Right atrium auricular region (tissue), 2 donors: ENCODE measurements at regions not wholly inside any gene's neighbourhood (a gene's known extent, or its start where the extent isn't known, plus 50 kb on each side); places are given as distances from the start of the nearest gene placed in this dataset.

ENCODE experiments used
- DNase-seq: peaks from one replicate; pipeline ENCODE4 v3.0.0-alpha.2; 2019; ENCODE audit warnings: low spot score
- H3K27ac ChIP-seq, 2 donors: fragments of 200-600 bp; sonication (generic); 1 replicate in 1 of 2; 2 replicates in 1 of 2; pipeline ENCODE4 v1.5.1; 2016 to 2019
- H3K27me3 ChIP-seq, 2 donors: fragments of 200-600 bp; sonication (generic); one replicate each; pipeline versions ENCODE4 v1.5.1 to v1.6.0; 2017 to 2019
- H3K36me3 ChIP-seq: fragments of 200-600 bp; sonication (generic); one replicate; pipeline ENCODE4 v1.5.1; 2016
- H3K4me1 ChIP-seq, 2 donors: fragments of 200-600 bp; sonication (generic); one replicate each; pipeline versions ENCODE4 v1.5.1 to v1.6.0; 2017 to 2019
- H3K4me3 ChIP-seq, 2 donors: fragments of 200-600 bp; sonication (generic); 1 replicate in 1 of 2; 2 replicates in 1 of 2; pipeline ENCODE4 v1.5.1; 2017 to 2019; ENCODE audit warnings: mild to moderate bottlenecking in 1 of 2, moderate library complexity in 1 of 2
- H3K9me3 ChIP-seq, 2 donors: fragments of 200-600 bp; sonication (generic); one replicate each; pipeline ENCODE4 v1.5.1; 2019
- CTCF ChIP-seq, 2 donors: fragments of 200-600 bp; sonication (generic); IDR thresholded peaks; one replicate each; pipeline ENCODE4 v1.5.1; 2019; ENCODE audit warnings: antibody characterized with exemption in 2 of 2

GRCh38 chrX:94901849-94902248 lies 1227.8 kb downstream of the FAM133A start:
- Histone ChIP-seq H3K4me3 (no peak overlapping the region), H3K4me1 (no peaks in the 10 kb centered on the region), H3K36me3 (no peaks in the 10 kb centered on the region), H3K9me3 (peaks cover 0 to 8% of the 10 kb centered on the region in 2 donors), H3K27ac (no peak overlapping the region), H3K27me3 (no peaks in the 10 kb centered on the region)
- TF ChIP-seq CTCF (IDR thresholded peaks at IDR 0.05), result no peak
- DNase-seq, result no peak

GRCh38 chrX:94908171-94908570 lies 1234.2 kb downstream of the FAM133A start:
- H3K36me3 ChIP-seq, result no peaks in the 10 kb centered on the region
- H3K4me3 ChIP-seq, result no peak overlapping the region
- H3K27me3 ChIP-seq, result no peaks in the 10 kb centered on the region
- no peak for DNase-seq
- no peak overlapping the region for H3K27ac ChIP-seq
- no peaks in the 10 kb centered on the region for H3K4me1 ChIP-seq
- TF ChIP-seq CTCF (IDR thresholded peaks at IDR 0.05), result no peak
- H3K9me3 ChIP-seq, result no peaks in the 10 kb centered on the region

GRCh38 chrX:94908648-94909047 lies 1234.6 kb downstream of the FAM133A start:
- no peak overlapping the region for H3K27ac ChIP-seq
- no peaks in the 10 kb centered on the region for H3K9me3 ChIP-seq
- no peaks in the 10 kb centered on the region for H3K27me3 ChIP-seq
- no peak for DNase-seq
- no peaks in the 10 kb centered on the region for H3K36me3 ChIP-seq
- H3K4me3 ChIP-seq, result no peak overlapping the region
- no peak for TF ChIP-seq CTCF (IDR thresholded peaks at IDR 0.05)
- H3K4me1 ChIP-seq, result no peaks in the 10 kb centered on the region

- Histone ChIP-seq H3K36me3 (no peaks in the 10 kb centered on the region), H3K27me3 (no peaks in the 10 kb centered on the region), H3K9me3 (no peaks in the 10 kb centered on the region), H3K27ac (no peak overlapping the region), H3K4me3 (no peak overlapping the region), H3K4me1 (no peaks in the 10 kb centered on the region)
- TF ChIP-seq CTCF (IDR thresholded peaks at IDR 0.05), result no peak
- DNase-seq, result no peak
These were observed 1240.2 kb downstream of the FAM133A start for GRCh38 chrX:94914235-94914634.

- Histone ChIP-seq H3K4me1 (no peaks in the 10 kb centered on the region), H3K36me3 (no peaks in the 10 kb centered on the region), H3K27ac (peak overlapping the region; percentile 24 to 64), H3K9me3 (no peaks in the 10 kb centered on the region), H3K27me3 (no peaks in the 10 kb centered on the region), H3K4me3 (no peak overlapping the region)
- TF ChIP-seq CTCF (IDR thresholded peaks at IDR 0.05), result no peak
- DNase-seq, result no peak
These were observed 1258.4 kb downstream of the FAM133A start for GRCh38 chrX:94932278-94932965.

- TF ChIP-seq CTCF (IDR thresholded peaks at IDR 0.05), result no peak
- Histone ChIP-seq H3K4me1 (no peaks in the 10 kb centered on the region), H3K27ac (no peak overlapping the region), H3K4me3 (no peak overlapping the region), H3K27me3 (no peaks in the 10 kb centered on the region), H3K9me3 (no peaks in the 10 kb centered on the region), H3K36me3 (no peaks in the 10 kb centered on the region)
- DNase-seq, result no peak
These were observed 1262.7 kb downstream of the FAM133A start for GRCh38 chrX:94936722-94937121.
